GM19467 (cell line): ENCODE measurements at regions not wholly inside any gene's neighbourhood (a gene's known extent, or its start where the extent isn't known, plus 50 kb on each side); places are given as distances from the start of the nearest gene placed in this dataset.

ENCODE experiments used
- ATAC-seq: cut with Tn5 transposase; IDR thresholded peaks from one replicate; pipeline ENCODE4 v1.9.1; 2021; ENCODE audit warnings: mild to moderate bottlenecking, moderate library complexity; ENCODE audit not compliant: unreplicated experiment

DNA sequence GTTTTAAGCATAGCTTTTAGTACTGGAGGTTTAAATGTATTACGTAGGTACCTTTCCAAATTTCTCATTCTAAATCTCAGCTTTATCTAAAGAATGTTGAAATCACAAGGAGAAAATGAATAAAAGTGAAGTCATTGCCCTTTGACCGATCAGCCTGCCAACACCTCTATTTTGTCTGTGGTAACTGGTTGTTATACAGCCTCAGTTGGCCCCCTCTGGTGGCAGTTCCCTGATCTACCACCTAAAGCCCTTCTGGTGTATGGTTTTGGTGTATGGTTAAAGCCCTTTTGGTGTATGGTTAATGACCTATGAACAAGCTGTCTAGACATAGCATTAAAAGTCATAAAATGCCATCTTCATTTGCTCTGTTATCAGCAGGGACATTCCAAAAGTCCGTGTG lies 378.2 kb upstream of the AZI2 start:
- peak; percentile 66 for ATAC-seq

DNA sequence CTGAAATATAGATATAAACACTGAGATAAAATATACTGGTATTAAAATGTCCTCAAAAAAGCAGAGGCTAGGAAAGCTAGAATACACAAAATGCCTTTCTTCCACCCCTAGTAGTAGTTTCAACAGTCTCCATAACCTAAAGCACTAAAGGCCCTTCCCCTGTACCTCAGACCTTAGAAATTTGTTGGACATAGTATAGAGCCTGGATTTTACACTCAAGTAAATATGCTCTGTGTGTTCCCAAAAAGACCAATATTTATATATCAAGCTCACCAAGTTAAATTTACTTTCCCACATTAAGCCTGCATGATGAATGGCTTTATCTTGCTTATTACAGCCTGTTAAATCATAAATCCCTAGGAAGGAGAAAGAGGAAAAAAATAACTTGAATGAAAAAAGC lies 378.7 kb upstream of the AZI2 start:
- ATAC-seq = no peak

DNA sequence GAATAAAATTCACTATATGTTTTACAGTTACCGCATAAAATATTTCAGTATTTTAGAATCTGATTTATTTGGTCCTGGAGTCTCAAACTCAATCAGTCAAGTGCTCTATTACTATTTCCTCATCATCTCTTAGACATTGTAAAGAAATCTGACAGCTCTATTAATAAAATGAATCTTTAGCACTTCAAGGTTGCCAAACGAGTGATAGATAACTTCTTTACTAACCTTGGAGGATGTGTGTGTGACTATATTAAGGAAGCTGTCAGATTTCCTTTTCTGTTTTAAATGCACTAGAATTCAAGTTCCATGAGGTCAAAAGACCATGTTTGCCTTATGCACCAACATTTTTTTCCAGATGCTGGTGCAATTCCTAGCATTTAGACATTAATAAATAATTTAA lies 389.8 kb upstream of the AZI2 start:
- no peak for ATAC-seq

DNA sequence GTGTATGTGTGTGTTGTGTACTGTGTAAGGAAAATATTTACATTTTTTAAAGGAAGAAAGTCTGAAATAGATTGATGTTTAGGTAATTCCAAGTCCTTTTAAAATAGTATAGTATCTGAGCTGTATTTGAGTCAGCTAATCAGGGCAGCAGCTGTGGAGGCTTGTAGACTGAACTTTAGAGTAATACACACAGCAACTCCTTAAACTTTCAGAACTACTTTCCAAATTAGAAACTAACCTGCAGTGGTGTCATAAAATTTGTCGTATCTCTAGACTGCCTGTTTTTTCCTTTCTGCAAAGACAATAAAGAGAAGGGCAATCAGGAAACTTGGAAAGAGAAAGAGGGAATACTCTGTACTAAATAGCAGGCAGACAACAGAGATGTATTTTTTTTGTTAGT lies 391.0 kb upstream of the AZI2 start:
- no peak for ATAC-seq

DNA sequence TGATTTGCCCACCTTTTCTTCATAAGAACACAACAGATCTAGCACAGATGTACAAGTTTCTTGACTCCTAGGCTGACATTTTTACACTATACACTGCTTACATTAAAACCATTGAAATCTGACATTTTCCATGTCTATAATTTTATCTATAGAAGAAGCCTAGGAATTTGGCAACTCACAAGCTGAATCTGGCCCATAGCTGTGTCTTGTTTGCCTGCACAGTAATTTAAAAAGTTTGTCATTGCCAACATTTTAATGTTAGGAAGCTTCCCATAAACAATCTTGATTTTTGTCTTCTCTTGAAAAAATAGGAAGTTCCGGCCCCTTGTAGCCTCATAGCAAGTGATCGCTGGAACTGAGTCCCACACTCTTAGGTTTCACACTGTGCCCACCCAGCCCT lies 394.6 kb upstream of the AZI2 start:
- ATAC-seq = no peak

- no peak for ATAC-seq
Observed at GRCh38 chr3:28743831-28744230, 395.2 kb upstream of the AZI2 start.

DNA sequence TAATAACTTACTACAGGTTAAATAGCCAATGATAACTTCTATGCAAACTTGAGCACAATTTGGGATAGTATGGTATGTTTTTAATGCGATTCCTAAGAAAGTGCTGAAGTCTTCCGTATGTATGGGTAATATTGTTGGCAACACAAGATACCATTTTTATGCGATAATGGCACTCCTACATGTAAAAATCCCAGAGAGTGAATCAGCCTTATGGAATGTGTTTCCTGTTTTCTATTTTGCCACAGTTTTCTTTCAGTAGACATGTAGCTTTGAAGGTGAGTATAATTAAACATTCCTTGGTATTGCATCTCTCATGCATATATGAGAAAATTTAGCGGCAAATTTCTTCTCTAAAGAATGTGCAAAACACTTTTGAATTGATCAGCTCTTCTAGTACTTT lies 396.8 kb upstream of the AZI2 start:
- ATAC-seq = no peak

GRCh38 chr3:28745916-28746617 lies 397.4 kb upstream of the AZI2 start:
- ATAC-seq = no peak

DNA sequence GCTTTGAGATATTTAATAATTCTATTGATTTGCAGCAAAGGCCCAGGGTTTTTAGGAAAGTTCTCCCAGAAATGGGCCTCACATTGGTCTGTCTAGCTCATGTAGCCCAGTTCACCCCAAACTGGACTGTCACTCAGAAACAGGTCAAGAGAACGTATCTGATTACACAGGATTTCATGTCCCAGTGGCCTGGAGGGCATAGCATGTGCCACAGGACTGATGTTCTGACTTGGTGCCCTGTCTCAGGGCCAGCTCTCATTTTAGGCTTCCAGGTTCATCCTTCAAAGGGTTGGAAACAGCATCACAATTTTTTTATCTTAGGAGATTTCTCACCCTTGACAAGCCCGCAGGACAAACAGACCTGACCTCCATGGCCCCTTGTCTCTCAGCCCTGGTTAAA lies 398.4 kb upstream of the AZI2 start:
- no peak for ATAC-seq

GRCh38 chr3:28751864-28752263 lies 403.2 kb upstream of the AZI2 start:
- ATAC-seq = no peak

GRCh38 chr3:28752290-28752689 lies 403.7 kb upstream of the AZI2 start:
- no peak for ATAC-seq

- ATAC-seq = no peak
Observed at GRCh38 chr3:28756056-28756455, 407.4 kb upstream of the AZI2 start.

- ATAC-seq = no peak
Observed at GRCh38 chr3:28758115-28758514, 409.5 kb upstream of the AZI2 start.

- no peak for ATAC-seq
Observed at GRCh38 chr3:28761375-28761774, 412.8 kb upstream of the AZI2 start.

DNA sequence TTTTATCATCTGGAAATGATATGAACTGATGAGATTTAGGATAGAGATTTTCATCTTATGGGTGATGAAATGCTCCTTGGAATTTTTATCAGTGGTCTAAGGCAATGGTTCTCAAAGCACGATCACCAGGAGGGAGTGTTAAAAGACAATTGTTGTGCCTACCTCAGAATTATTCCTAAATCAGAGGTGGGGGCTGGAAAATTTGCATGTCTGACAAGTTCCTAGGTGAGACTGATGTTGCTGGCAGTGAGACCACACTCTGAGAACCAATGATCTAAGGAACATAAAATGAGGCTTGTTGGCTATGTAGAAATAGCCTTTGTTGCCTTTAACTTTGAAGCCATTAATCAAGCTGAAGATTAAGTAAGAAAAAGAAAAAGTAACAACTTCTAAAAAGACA lies 416.6 kb upstream of the AZI2 start:
- ATAC-seq = no peak

- ATAC-seq = no peak
Observed at GRCh38 chr3:28768439-28768838, 419.8 kb upstream of the AZI2 start.

DNA sequence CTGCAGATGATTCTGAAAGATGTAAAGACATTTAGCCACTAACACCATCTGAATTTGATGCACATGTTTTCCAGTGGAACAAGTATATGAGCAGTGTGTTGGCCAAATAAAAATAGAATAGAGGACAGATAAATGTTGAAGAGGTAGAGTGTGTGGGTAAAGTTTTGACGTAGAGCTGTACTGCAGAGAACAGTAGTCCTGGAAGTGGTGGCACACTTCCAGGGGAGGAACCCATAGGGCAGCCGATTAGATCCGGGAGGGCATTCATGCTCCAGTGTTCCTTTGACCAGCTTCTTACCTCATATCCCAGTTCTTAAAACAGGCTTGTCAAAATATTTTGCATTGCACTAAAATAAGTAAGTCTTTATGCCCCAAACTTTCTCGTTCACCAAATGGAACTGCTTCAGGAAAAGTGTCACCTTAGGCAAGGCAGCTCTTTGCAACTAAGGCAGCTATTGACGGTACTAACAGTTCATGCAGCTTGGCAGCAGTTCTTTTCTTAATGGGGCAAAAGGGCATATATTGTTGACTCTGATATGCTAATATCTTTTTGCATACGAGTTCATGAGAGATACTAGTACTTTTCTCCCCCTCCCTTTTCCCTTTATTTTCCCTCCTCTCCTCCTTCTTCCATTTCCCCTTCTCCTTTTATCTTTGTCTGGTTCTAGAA lies 429.3 kb upstream of the AZI2 start:
- no peak for ATAC-seq

GRCh38 chr3:28780480-28780879 lies 431.9 kb upstream of the AZI2 start:
- no peak for ATAC-seq

GRCh38 chr3:28781053-28781452 lies 432.4 kb upstream of the AZI2 start:
- ATAC-seq = no peak

DNA sequence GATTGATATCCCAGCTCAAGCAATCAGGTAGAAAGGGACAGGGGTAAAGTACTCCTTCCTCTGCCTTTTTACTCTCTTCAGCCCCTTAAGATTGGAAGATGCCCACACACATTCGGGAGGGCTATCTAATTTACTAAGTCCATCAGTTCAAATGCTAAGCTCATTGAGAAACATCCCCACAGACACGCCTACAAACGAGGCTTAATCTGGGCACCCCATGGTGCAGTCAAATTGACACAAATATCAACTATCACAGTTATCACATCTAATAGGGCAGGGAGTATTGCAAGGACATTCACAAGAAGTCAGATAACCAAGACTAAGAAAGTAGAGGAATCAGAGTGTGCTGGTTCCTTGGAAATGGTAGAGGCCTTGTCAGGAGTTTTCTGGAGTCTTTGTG lies 437.8 kb upstream of the AZI2 start:
- ATAC-seq = no peak

GRCh38 chr3:28788571-28788970 lies 439.9 kb upstream of the AZI2 start:
- ATAC-seq = no peak

DNA sequence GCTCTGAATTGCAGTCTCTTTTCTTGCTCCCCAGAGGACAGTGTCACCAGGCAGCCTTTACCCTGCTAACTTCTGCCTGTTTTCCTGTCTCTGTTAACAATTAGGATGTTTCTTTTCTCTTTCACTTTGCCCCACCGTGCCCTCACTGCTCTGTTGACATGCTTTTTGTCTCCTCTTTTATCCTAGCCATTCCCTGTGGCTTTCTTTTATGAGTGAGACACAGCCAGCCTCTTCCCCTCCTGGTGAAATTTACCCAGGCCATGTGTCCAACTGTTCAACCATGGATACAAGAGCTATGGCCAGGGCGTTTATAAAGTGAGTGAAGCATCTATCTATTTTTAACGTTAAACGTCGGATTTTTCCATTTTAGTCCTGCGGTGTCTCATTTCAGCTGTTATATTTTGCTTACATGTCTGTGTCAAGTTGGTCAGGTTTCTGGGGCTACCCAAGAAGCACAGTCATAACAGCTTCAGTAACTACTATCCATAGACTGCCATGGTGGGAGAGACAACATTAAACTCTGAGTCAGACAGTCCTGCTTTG lies 443.2 kb upstream of the AZI2 start:
- no peak for ATAC-seq

DNA sequence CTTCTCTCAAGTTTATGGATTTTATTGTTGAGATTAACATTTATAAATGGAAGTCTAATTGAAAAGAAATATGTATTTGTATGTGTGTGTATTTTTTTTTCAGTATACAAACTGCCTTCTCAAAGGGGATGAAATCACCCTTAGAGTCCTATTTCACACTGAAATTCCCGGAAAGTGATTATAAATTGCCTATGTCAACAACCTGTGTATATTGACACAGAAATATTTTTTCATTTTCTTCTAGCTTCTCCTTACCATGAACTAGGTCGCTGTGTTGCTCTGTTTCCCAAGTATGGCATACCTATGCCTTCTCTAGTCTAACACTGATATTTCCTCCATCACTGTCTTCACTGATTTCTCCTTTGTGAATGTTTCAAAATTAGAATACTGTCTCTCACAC lies 444.0 kb upstream of the AZI2 start:
- no peak for ATAC-seq
